Esophagus squamous epithelium (tissue), 4 donors: ENCODE measurements at regions not wholly inside any gene's neighbourhood (a gene's known extent, or its start where the extent isn't known, plus 50 kb on each side); places are given as distances from the start of the nearest gene placed in this dataset.

Source experiments
- POLR2A ChIP-seq, 4 donors: fragments of 450-650 bp; IDR thresholded peaks; one replicate each; pipeline ENCODE4 v1.6.1; 2017; ENCODE audit warnings: antibody characterized with exemption in 4 of 4, mild to moderate bottlenecking in 4 of 4, moderate library complexity in 3 of 4
- TF ChIP-seq, protein P1 (sequence below), 6 experiments: fragments of 450-650 bp in 4 of 6; fragments of 200-600 bp in 2 of 6; sonication (generic) in 2 of 6; IDR thresholded peaks; one replicate each; pipeline ENCODE4 v1.5.1; 2016 to 2019; ENCODE audit warnings: antibody characterized with exemption in 6 of 6, mild to moderate bottlenecking in 4 of 6, moderate library complexity in 4 of 6

DNA sequence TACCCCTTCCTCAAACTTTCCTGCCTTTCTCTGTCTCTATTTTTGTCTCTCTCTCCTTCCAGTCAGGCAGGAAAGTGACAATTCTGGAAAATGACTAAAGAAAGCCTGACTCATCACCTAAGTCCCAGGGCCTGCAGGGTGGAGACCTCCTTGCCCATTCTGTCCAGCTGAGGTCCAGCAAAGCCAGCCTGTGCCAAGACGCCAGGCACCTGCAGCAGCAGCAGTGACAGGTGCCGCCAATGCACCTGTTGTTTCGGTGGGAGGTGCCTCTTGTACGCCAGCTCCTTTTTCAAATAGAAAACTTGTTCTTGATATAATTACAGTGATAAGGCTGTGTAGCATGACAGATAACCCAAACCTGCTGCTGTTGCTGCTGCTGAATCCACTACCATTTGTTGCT, 501.3 kb downstream of the NTRK3 start:
- TF ChIP-seq, protein P1, sequence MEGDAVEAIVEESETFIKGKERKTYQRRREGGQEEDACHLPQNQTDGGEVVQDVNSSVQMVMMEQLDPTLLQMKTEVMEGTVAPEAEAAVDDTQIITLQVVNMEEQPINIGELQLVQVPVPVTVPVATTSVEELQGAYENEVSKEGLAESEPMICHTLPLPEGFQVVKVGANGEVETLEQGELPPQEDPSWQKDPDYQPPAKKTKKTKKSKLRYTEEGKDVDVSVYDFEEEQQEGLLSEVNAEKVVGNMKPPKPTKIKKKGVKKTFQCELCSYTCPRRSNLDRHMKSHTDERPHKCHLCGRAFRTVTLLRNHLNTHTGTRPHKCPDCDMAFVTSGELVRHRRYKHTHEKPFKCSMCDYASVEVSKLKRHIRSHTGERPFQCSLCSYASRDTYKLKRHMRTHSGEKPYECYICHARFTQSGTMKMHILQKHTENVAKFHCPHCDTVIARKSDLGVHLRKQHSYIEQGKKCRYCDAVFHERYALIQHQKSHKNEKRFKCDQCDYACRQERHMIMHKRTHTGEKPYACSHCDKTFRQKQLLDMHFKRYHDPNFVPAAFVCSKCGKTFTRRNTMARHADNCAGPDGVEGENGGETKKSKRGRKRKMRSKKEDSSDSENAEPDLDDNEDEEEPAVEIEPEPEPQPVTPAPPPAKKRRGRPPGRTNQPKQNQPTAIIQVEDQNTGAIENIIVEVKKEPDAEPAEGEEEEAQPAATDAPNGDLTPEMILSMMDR (IDR thresholded peaks at IDR 0.05) = no peak
- TF ChIP-seq POLR2A (IDR thresholded peaks at IDR 0.05) = no peak
